ENCODE measurements at regions not wholly inside any gene's neighbourhood (a gene's known extent, or its start where the extent isn't known, plus 50 kb on each side); places are given as distances from the start of the nearest gene placed in this dataset.
"Not testable (repeated sequence)": the region's sequence is repeated elsewhere in the genome, so short reads cannot be mapped to it uniquely, and the experiment has no call there.

GRCh38 chr10:37067576-37067975, 57.8 kb upstream of the ANKRD30A start:
- DNase-seq (ENCODE audit: low read depth in 3 of 3): no peak

- DNase-seq (ENCODE audit: low read depth in 3 of 3): not testable (repeated sequence)
These were observed 63.1 kb upstream of the ANKRD30A start for GRCh38 chr10:37062296-37062695.

- DNase-seq (ENCODE audit: low read depth in 3 of 3): no peak
These were observed 68.1 kb upstream of the ANKRD30A start for GRCh38 chr10:37057261-37057660.

- DNase-seq (ENCODE audit: low read depth in 3 of 3): no peak
These were observed 71.9 kb upstream of the ANKRD30A start for GRCh38 chr10:37053476-37053875.

- DNase-seq (ENCODE audit: low read depth in 3 of 3): not testable (repeated sequence)
These were observed 75.4 kb upstream of the ANKRD30A start for GRCh38 chr10:37049982-37050381.

- not testable (repeated sequence) for DNase-seq (ENCODE audit: low read depth in 3 of 3)
These were observed 81.1 kb upstream of the ANKRD30A start for GRCh38 chr10:37044319-37044718.

- DNase-seq (ENCODE audit: low read depth in 3 of 3): no peak
These were observed 89.5 kb upstream of the ANKRD30A start for GRCh38 chr10:37035853-37036252.

- no peak for DNase-seq (ENCODE audit: low read depth in 3 of 3)
These were observed 109.9 kb upstream of the ANKRD30A start for GRCh38 chr10:37015498-37015897.

- no peak for DNase-seq (ENCODE audit: low read depth in 3 of 3)
These were observed 114.7 kb upstream of the ANKRD30A start for GRCh38 chr10:37010741-37011140.

GRCh38 chr10:37008276-37008675, 117.1 kb upstream of the ANKRD30A start:
- not testable (repeated sequence) for DNase-seq (ENCODE audit: low read depth in 3 of 3)

- no peak for DNase-seq (ENCODE audit: low read depth in 3 of 3)
These were observed 122.3 kb upstream of the ANKRD30A start for GRCh38 chr10:37003126-37003525.

GRCh38 chr10:36995806-36996205, 129.6 kb upstream of the ANKRD30A start:
- DNase-seq (ENCODE audit: low read depth in 3 of 3): not testable (repeated sequence)

GRCh38 chr10:36994886-36995285, 130.5 kb upstream of the ANKRD30A start:
- DNase-seq (ENCODE audit: low read depth in 3 of 3): no peak

- no peak for DNase-seq (ENCODE audit: low read depth in 3 of 3)
These were observed 136.2 kb upstream of the ANKRD30A start for GRCh38 chr10:36989233-36989632.

- DNase-seq (ENCODE audit: low read depth in 3 of 3): no peak
These were observed 178.8 kb upstream of the ANKRD30A start for GRCh38 chr10:36946598-36946997.

GRCh38 chr10:36943544-36943943, 181.9 kb upstream of the ANKRD30A start:
- no peak for DNase-seq (ENCODE audit: low read depth in 3 of 3)

- DNase-seq (ENCODE audit: low read depth in 3 of 3): no peak
These were observed 182.8 kb upstream of the ANKRD30A start for GRCh38 chr10:36942616-36943015.

- DNase-seq (ENCODE audit: low read depth in 3 of 3): no peak
These were observed 222.4 kb upstream of the ANKRD30A start for GRCh38 chr10:36903040-36903439.

GRCh38 chr10:36899652-36900051, 225.7 kb upstream of the ANKRD30A start:
- no peak for DNase-seq (ENCODE audit: low read depth in 3 of 3)

GRCh38 chr10:36888925-36889573, 236.3 kb upstream of the ANKRD30A start:
- peak in 1 of 3 experiments; percentile 7 for DNase-seq (ENCODE audit: low read depth in 3 of 3)

- no peak for DNase-seq (ENCODE audit: low read depth in 3 of 3)
These were observed 239.0 kb upstream of the ANKRD30A start for GRCh38 chr10:36886303-36886891.

GRCh38 chr10:36885746-36886145, 239.7 kb upstream of the ANKRD30A start:
- DNase-seq (ENCODE audit: low read depth in 3 of 3): no peak

- no peak for DNase-seq (ENCODE audit: low read depth in 3 of 3)
These were observed 242.6 kb upstream of the ANKRD30A start for GRCh38 chr10:36882781-36883180.

- DNase-seq (ENCODE audit: low read depth in 3 of 3): no peak
These were observed 244.5 kb upstream of the ANKRD30A start for GRCh38 chr10:36880898-36881297.

Measured in stimulated activated CD4-positive, alpha-beta T cell treated with anti-CD3 and anti-CD28 coated beads, TNF-alpha, amount 100 ng/mL, for 4 hours (primary cell).